NCI-H2227 (cell line): ENCODE measurements at regions not wholly inside any gene's neighbourhood (a gene's known extent, or its start where the extent isn't known, plus 50 kb on each side); places are given as distances from the start of the nearest gene placed in this dataset.
A peak's percentile ranks its signal among the peaks of the same experiment; 100 is the strongest.

ENCODE experiments used
- DNase-seq: peaks from one replicate; lab custom pipeline; 2025; ENCODE audit not compliant: unreplicated experiment; lab: John Stamatoyannopoulos, UW

DNA sequence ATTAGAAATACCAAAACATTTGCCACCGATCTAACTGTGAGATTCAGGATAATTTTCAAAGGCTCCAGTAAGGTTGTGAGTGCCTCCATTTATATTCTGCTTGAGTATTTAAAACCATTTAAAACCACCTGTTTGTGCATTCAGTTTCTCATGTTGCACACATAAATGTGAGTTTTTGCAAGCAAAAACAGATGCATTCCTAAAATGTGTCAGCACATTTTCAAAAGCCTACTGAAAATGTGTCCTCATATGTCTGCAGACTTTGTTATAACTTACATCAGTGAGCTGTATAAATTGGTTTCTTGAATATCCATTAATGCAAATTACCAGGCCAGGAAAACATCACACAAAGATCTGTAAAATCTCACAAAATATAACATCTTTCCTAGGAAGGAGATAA, 676.6 kb upstream of the EPHA7 start:
- DNase-seq = no peak

DNA sequence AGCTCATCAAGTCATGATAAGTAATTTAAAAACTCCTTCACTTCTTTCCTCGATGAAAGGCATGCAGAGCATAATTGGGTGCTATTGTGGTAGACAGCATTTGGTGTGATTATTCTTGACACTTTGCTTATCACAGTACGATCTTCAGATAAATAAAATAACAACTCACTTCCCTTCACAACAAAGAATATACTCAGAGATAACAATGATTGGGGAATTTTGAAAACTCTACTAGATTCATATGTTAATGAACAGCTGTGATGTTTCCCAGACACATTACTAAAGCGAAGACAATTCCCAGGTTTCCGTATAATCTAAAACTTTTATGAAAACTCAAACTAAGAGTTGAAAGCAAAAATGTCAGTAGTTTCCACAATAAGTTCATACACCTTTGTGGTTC, 670.6 kb upstream of the EPHA7 start:
- DNase-seq = no peak

DNA sequence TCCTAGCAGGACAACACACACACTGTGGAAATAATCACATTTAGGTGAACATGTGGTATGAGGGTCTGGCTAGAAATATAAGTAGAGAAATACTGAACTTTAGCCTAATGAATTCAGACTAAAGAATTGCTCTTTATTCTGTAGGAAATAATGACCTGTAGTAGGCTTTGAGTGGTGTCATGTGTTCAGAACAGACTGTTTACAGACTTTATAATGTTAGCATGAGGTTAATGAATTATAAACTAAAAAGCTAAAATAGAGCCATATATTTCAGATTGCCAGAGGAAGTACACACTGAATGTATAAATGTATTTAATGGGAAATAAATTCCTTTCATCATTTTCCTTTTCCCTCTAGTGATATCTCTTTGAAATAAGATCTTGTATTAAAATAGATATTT, 669.5 kb upstream of the EPHA7 start:
- DNase-seq = no peak

DNA sequence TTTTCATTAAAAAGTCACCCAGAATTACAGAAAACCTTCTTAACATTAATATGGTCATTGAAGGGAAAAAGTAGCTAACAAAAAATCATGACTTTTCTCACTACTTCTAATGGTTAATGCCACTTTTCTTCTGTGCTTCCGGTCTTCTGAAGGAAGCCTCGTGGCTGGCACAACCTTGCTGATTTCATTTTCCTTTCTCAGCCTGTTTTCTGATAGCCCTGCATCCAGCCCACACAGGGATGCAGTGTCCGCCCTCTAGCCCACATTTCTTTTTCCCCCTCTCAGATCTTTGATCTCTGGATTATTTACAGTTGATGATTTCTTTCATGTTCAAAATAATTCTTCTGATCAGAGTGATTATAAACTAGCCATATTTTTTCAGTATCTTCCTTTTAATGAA, 655.4 kb upstream of the EPHA7 start:
- no peak for DNase-seq

DNA sequence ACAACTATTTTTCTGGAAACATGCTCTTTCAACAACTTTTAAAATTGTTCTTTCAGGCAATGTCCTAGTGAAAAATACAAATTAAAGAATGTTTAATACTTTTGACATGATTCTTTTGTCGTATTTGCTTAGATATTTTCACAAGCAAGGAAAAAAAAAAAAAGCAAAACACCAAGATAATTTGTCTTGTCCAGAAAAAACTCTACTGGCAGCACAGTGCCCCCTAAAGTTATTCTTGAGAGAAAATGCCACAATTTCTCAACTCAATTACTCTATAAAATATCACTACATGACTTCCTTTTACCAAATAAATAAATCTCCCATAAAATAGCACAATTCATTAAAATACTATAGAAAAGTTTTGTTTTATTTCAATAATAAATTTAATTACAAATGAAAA, 652.5 kb upstream of the EPHA7 start:
- DNase-seq = no peak

DNA sequence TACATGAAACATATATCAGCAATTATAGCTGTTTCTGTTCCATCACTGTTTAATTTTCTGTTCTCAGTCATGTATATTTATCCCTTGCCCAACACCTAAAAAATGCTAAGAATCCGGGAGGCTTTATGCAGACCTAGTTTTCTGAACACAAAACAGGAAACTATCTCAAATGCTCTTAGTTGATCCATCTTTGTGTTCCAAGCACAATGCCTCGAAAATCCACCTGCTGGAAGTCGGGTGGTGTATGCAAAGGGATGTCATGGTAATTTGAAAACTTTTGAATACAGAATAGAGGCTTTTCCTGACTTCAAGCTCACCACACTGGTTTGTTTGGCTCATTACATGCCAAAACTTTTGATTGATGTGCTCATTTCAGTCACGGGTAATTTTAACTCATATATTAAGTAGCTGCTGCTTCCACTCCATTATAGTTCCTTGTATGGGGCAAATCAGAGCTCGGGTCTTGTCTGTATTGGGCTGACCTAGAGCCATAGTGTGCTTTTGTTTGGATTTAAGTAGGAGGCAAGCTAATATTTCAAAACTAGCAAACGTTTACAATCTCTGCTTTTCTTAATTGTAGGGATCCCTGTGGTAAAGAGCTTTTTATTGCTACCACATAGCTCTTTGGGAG, 646.5 kb upstream of the EPHA7 start:
- peak; percentile 6 for DNase-seq

DNA sequence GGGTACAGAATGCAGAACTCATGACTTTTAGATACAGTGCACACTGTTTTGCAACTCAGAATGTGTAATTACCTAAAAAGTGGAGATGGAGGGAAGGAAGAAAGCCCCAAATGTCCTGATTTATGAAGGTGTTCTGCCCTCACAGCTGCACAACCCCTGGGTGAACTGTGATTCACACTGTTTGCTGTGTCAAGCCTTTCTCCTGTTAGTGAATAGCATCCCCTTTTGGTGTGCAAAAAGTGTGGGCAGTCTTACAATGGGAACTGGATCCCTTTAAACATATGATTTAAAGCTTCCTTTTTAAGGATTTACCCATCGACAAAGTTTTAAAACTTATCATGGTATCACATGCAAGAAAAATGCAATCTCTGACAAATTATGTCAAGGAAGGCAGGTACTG, 633.4 kb upstream of the EPHA7 start:
- no peak for DNase-seq

DNA sequence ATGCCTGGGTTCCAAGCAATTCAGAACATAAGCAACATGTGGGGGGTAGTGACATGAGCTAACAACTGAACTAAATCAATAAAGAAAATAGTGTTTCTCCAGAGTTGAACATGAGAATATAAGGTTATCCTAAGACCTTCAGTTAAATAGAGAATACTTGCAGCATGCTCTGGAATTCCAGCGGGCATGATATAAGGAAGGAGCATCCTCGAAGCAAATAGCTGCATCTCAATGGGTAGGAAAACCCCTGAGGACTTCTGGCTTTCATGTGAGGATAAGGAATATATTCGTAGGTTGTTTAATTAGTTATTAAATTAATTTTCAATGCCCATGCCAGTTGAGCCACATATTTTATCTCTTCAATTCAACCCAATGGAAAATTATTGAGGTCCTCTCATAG, 631.2 kb upstream of the EPHA7 start:
- DNase-seq = no peak

DNA sequence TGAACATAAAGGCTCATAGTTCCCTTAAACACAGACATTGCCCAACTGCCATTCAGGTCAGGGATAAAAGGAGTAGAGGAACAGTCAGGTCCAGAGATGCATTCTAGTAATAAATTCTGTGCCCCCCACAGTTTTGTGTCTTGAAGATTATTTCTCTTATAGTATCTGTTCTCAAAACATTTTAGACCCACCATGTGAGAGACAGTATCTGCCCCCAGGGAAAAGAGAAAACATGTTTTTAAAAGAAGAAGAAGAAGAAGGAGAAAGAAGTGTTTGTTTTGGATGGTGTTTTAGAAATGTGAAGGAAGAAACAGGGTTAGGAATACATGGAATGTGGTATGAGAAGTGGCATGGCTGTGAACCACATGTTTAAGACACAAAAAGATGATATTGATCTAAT, 629.6 kb upstream of the EPHA7 start:
- no peak for DNase-seq

DNA sequence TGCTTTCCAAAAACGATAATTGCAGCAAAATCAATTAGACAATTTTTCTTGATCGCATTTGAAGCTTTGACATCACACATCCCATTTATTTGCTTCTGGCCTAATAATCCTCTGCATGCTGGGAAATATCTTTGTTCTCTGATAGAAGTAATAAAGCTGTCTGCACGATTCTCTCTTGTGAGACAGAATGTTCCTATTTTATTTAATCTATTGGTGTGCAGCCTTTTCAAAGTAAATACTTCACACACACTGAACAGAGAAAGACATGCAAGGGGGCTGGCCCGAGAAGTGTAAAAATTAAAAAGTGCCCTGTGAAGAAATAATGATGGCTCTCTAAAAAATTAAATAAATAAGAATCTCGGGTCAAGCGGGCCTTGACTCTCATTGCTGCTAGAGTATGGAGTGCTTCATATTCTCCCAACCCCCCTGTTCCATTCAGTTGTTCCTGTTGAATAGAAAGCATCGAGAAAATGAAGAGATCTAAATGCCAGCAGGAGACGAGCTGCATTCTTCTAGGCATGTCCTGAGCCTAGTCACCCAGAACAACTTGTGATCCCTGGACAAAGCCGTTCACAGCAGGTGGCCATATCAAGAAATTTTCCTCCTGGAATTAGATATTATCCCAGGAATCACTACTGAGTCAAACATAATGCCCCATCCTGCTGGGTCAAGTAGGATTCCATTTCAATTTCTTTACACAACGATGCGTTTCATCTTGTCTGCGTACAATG, 625.9 kb upstream of the EPHA7 start:
- DNase-seq = peak; percentile 89

DNA sequence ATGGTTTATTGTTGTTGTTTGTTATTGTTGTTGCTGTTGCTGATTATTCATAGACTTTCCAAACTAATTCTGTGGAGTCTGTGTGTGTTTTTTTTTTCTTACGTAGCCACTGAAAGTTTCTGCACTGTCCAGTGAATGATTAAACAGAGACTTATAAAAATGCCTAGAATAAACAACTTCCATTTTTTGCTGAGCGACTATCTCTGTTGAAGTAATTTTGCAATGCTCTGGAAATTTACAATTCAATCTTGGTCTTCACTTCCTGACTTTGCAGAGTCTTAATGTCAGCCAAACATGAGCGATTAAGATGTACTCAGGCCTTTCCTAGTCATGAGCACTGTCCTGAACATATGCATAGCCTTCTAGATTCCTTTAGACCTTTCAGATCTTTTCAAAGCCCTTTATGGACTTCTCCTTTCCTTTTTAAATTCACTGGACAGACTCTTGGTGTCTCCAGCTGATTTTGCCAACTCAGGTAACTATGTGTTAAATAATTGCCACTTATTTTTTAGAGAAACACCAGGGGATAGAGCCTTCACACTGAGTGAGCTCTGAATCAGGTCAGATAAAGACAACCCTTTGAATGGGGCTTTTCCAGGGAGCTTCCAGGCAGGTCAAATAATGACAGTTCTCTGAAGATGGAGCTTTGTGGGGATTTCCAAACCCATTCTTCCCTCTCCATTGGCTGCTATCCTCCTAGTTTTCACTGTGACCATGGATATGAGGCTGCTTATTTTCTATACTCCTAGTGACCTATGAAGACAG, 622.8 kb upstream of the EPHA7 start:
- DNase-seq = no peak

DNA sequence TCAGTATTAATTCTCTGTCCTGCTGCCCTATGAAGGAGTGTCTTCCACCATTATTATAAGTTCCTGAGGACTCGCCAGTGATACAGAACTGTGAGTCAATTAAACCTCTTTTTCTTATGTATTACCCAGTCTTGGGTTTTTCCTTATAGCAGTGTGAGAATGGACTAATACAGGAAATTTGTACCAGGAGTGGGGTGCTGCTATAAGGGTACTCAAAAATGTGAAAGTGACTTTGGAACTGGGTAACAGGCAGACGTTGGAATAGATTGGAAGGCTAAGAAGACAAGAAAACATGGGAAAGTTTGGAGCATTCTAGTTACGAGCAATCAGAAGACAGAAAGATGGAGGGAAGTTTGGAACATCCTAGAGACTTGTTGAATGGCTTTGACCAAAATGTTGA, 616.7 kb upstream of the EPHA7 start:
- DNase-seq = no peak

DNA sequence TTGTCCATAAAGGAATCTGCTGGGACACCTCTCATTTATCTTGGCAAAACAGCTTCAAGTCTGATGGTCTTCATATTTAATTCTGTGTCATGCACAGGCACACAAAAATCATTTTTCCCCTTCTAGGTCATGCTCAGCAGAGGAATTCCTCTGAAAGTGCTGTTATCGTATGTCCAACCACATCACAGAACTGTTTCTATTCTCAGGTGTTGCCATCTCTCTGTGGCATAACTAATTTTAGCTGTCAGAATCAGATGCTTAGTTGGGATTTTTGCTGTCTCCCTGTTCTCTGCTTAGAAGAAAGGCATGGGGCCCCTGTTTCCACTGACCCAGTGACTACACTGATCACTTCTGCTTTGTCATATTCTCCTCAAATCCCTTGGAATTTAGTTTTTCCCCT, 608.0 kb upstream of the EPHA7 start:
- no peak for DNase-seq

DNA sequence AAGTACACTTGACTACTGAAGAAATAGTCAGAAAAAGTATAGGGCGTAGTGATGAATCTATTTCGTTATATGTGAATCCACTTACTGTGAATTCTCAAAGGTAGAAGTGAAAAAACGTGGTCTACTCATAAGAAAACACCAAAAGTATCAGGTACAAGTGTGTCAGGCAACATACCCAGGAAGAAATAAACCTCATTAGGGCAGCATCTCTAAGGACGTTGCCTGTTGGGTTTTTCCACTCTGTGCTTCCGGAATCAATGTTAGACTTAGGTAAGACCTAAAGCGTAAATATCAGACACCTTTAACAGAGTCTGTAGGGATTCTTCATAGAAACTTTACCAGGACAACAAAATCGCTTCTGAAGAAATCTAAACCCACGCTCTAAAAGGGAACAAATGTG, 607.2 kb upstream of the EPHA7 start:
- DNase-seq = no peak

DNA sequence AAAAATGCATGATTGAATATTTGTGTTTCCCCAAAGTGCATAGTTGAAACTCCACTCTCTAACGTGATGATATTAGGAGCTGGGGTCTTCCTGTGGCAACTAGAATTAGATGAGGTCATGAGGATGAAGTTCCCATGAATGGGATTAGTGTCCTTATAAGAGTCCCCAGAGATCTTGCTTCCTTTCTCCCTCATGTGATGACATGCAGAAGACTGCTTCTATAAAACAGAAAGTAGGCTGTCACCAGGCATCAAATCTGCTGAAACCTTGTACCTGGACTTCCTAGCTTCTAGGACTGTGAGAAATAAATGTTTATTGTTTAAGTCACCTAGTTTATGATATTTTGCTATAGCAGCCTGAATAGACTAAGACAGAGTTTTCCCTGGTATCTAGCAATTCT, 586.5 kb upstream of the EPHA7 start:
- no peak for DNase-seq

DNA sequence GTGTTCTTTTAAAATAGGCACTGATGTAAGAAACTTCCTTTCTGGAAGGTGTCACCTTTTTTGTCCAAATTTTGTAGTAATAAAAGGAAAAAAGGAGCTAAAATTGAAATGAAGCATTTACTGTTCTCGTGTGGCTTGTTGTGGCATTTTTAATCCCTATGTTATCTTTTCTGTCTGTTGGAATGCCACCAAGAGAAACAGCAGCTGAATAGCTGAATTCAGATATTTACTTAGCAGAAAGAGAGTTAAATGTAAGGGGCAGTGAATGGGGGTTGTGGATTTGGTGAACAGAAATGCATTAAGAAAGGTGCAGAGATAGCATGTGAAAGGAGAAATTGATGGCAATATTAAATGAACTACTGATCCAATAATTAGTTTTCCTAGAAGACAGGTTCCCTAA, 573.6 kb upstream of the EPHA7 start:
- DNase-seq = no peak

DNA sequence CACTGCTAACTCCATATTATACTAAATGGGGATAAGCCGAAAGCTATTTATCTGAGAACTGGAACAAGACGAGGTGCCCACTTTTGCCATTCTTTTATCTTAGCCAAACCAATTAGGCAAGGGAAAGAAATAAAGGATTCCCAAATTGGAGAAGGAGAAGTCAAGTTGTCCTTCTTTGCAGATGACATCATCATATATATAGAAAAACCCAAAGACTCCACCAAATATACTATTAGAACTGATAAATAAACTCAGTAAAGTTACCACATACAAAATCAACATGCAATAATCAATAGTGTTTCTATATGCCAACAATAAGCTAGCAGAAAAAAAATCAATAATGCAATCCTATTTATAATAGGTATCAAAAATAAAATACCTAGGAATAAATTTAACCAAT, 570.3 kb upstream of the EPHA7 start:
- no peak for DNase-seq

DNA sequence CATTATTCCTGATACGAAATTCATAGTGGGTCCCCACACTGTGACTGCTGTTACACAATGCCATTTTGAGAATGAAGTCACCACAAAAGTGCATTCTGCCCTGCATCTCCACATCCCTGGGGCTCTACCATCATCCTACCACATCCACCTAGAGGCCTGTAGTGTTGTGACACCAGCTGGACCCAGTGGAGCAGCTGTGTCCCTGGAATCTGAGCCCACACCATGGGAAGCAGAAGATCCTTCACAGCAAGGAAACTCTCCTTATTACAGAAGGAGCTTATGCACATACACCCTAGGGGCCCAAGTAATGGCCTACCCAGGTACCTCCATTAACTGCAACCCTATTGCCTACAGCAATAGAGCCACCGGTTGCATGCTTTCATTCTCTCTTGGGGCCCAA, 566.6 kb upstream of the EPHA7 start:
- DNase-seq = no peak

DNA sequence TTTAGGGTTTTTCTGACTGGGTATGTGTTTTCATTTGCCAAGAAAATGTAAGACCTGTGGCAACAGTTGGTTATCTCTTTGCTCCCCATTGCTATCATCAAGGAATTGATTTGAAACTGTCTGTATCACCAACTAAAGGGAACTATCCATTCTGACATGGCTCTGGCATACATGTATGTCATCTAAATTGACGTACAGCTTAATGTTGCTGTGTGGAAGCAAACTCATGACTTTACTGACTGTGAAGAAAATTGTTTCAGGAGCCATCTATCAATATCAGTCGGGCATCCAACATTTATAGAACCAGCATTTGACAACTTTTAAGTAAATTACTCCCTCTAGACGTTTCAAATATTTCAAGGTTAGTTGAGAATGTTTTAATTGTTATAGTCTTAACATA, 555.8 kb upstream of the EPHA7 start:
- no peak for DNase-seq

DNA sequence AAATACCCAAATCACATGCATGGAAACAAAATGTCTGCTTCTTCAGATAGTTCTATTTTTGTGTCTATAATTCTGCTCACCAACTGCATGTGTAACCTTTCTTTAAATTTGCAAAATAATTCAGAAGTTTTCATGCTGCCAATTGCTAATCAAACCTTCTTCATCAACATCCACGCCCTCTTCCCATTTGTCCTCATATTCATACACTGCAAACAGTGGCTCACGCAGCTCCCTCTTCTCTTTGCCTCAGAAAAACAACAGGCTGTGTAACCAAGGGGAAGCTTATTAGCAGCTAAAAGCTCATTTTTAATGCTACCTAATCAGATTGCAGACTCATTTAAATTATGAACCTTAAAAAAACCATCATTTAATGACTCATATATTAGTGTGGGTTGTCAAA, 555.0 kb upstream of the EPHA7 start:
- DNase-seq = no peak

DNA sequence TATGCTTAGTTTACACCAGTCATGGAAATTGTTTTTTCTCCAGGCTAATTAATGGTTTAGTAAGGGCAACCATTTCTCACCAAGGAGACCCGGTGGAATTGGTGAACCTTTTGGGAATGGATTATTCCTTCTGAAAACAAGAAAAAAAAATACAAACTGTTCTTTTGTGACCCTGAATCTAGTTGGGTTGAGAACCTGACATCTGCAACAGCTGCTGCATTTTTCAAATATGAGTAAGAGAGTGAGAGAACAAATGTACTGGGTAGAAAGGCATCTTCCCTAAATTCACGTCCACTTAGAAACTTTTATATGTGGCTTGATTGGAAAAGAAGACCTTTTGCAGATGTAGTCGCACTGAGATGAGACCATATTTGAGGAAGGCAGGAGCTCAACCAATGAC, 553.4 kb upstream of the EPHA7 start:
- no peak for DNase-seq

DNA sequence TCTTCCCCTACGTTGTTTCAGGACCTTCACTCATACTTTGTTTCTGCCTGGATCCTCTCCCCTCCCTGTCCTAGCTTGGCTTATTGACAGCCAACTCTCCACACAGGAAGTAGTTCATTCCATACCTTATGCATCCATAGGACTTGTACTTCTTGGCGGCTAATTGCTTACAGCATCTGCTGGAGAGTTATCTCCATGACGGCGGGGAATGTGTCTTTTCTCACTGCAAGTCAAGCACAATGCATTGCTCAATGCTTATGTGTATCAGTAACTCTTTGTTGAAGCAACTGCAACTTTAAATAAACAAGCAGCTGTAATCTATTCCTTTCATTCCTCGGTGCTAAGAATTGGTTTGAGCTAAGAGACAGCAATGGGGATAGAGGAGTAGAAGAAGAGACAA, 551.3 kb upstream of the EPHA7 start:
- no peak for DNase-seq
